GM10266 (cell line): ENCODE measurements at regions not wholly inside any gene's neighbourhood (a gene's known extent, or its start where the extent isn't known, plus 50 kb on each side); places are given as distances from the start of the nearest gene placed in this dataset.

ENCODE experiments used
- DNase-seq: peaks from one replicate; pipeline ENCODE4 v3.0.0; 2012; ENCODE audit errors: extremely low spot score
- TF ChIP-seq, protein P1 (sequence below): IDR thresholded peaks from 2 replicates; pipeline ENCODE4 v1.5.1; 2012; ENCODE audit warnings: mild to moderate bottlenecking, low read depth; ENCODE audit not compliant: control insufficient read depth, insufficient read depth; ENCODE audit errors: missing control alignments

DNA sequence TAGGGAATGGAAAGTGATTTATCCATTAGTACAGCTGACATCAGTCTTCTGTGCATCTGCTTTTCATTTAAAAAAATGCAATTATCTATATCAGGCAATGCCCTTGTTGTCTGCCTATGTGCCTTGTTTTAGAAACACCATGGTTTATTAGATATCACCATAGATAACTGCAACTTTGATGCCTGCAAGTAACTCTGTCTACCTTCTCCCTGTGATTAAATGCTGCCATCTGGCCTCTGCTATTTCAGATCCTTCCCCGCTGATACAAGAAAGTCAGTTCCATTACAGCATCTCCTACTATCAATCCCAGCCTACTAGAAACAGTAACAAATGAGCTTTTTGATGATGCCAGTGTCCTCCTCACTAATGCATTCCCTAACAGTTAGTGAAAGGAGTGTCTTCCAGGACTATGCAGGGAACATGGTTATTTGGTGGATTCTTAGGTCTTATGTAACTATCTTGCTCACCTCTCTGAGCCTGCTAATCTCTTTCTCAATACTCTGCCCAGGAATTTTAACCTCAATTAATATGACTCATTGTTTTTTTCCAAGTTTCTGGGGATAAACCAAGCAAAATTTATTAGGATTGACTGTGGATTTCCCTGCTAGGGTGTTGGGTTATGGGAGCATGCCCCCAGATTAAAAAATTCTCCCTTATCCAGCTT lies 444.9 kb downstream of the RAPGEF2 start:
- TF ChIP-seq, protein P1, sequence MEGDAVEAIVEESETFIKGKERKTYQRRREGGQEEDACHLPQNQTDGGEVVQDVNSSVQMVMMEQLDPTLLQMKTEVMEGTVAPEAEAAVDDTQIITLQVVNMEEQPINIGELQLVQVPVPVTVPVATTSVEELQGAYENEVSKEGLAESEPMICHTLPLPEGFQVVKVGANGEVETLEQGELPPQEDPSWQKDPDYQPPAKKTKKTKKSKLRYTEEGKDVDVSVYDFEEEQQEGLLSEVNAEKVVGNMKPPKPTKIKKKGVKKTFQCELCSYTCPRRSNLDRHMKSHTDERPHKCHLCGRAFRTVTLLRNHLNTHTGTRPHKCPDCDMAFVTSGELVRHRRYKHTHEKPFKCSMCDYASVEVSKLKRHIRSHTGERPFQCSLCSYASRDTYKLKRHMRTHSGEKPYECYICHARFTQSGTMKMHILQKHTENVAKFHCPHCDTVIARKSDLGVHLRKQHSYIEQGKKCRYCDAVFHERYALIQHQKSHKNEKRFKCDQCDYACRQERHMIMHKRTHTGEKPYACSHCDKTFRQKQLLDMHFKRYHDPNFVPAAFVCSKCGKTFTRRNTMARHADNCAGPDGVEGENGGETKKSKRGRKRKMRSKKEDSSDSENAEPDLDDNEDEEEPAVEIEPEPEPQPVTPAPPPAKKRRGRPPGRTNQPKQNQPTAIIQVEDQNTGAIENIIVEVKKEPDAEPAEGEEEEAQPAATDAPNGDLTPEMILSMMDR = no peak
- DNase-seq = no peak

DNA sequence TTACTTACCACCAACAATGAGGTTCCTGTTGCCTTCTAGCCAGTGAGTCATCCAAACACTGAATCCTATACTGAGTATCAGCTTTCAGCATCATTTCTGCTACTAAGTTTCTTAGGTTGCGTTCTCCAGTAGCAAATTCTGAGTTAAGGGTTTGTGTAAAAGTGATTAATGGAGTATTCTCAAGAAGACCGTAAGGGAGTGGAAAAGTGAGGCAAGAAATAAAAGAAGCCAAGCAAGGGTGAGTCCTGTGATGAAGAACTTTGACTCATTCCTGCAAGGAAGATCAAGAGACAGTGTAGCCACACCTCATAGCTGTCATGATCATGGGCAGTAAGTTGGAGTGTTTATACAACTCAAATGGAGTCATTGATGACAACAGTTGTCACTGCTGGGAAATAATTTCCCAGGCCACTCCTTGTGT lies 446.2 kb downstream of the RAPGEF2 start:
- TF ChIP-seq, protein P1 = no peak
- no peak for DNase-seq

DNA sequence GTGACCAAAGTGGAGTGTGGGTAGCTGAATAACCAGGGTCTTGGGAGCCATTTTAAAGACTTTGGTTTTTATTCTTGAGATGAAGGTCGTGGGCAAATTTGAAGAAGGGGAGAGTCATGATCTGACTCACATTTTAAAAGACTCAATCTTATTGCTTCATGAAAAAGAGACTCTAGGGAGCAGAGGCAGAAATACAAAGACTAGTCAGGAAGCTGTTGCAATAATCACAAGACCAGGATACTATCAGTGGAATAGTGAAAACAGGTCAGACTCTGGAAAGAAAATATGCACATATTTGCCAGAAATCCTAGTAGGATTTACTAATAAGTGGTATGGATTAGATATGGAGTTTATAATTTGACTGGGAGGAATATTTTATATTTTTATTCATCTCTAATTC lies 448.4 kb downstream of the RAPGEF2 start:
- TF ChIP-seq, protein P1 = no peak
- no peak for DNase-seq

DNA sequence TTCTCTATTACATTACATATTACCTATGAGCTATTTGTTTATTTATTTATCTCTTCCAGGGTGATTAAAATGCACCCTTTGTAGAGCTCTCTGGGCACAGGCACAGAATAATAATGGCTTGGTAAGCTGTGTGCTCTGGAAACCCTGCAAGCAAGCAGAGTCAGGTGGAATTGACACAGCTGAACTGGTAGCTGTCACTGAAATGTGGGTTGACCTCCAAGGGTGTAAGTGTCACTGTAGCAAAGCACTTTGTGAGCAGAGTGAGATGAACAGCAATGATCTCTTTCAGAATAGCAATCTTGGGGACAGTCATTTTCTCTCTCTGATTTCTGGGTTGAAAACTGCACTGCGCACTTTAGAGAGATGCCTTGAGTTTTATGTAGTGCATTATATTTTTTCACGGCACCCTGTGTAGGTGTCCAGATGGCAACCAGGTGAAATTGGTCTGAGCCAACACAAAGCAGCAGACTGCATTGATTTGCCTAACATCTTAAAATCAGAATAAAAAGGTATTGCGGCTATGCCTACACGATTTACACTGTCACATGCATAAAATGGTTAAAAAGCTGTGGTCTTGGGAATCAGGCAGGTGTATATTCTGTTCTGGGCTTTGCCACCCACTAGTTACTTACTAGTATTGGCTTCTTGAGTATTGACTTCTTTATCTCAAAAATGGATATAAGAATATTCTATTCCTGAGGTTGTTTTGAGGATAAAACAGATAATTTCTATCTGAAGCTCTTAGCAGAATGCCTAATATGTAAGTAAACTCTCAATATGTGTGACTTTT lies 450.3 kb downstream of the RAPGEF2 start:
- TF ChIP-seq, protein P1 = no peak
- DNase-seq = no peak

DNA sequence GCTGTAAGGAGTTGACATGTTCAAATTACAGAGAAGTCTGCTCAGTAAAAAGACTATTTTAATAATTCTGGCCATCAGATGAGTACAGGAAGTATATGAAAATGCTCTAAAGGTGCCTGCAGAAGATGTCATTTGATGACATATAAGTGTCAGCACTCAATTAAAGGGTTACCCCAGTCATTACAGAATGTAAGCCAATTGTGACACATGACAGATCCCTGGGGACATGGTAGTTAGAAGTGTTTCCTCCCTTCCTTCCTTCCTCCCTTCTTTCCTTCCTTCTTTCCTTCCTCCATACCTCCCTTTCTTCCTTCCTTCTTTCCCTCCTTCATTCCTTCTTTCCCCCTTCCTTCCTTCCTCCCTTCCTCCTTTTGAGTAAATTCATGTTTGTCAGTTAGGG lies 453.0 kb downstream of the RAPGEF2 start:
- TF ChIP-seq, protein P1 = no peak
- no peak for DNase-seq

DNA sequence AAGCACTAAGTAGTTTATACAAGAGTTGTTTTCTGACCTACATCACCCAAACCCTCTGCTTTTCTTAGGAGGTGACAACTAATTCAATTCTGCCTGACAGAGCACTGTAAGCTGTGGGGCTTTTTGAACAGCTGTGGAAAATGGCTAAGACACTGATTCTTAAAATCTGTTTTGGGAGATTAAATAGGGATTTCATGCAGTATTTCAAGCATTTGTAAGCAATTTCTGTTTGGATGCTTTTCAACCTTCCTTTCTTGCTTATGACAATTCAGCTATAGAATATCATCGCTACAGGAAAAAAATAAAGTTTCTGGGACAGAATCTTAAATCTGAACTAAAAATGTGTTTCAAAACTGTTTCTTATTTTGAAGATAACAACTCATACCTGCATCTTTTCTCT lies 459.5 kb downstream of the RAPGEF2 start:
- TF ChIP-seq, protein P1 = no peak
- DNase-seq = no peak

DNA sequence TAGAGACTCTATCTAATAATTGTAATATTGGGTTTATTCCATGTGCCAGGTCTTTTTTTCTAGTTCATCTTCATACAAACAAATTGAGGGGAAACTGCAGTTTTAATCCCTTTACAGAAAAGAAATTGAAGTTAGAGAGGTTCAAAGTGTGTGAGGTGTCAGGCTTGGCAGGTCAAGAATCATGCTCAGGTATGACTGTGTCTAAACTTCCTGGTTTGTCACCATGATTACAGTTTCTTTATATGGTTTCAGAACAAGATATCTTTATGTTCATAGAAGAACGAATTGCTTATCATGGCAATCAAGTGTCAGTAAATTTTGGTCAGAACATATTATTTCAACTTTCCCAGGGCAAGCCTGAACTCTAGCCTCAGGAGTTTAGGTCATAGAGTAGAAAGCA lies 460.4 kb downstream of the RAPGEF2 start:
- no peak for DNase-seq
- TF ChIP-seq, protein P1 = no peak
